ENCODE measurements at regions not wholly inside any gene's neighbourhood (a gene's known extent, or its start where the extent isn't known, plus 50 kb on each side); places are given as distances from the start of the nearest gene placed in this dataset.

GRCh38 chr10:107490389-107490788 lies 325.9 kb upstream of the SORCS1 start:
- DNase-seq (ENCODE audit: extremely low spot score) = no peak
- ChIA-PET CTCF (interaction anchor here (0.6 kb wide), 1 partner anchor 627 kb away, joined by 3 read pairs; no protein-coding TSS in a partner anchor), POLR2A (no interaction called here)
- TF ChIP-seq CTBP1 (IDR thresholded peaks at IDR 0.05; ENCODE audit: borderline replicate concordance) (no peak), LEF1 (IDR thresholded peaks at IDR 0.05; ENCODE audit: borderline replicate concordance) (no peak), SP1 (IDR thresholded peaks at IDR 0.05) (no peak), FOXA1 (IDR thresholded peaks at IDR 0.05) (no peak), SUZ12 (IDR thresholded peaks at IDR 0.05) (no peak), L3MBTL2 (conservative IDR thresholded peaks at IDR 0.05) (no peak), PKNOX1 (IDR thresholded peaks at IDR 0.05) (no peak), FOXM1 (IDR thresholded peaks at IDR 0.05; ENCODE audit: borderline replicate concordance) (no peak), NFRKB (IDR thresholded peaks at IDR 0.05) (no peak)

- no peak for DNase-seq (ENCODE audit: extremely low spot score)
- no peak for TF ChIP-seq NFRKB (IDR thresholded peaks at IDR 0.05)
- no peak for TF ChIP-seq SUZ12 (IDR thresholded peaks at IDR 0.05)
- no peak for TF ChIP-seq FOXK2 (IDR thresholded peaks at IDR 0.05)
- TF ChIP-seq HDGF (IDR thresholded peaks at IDR 0.05; ENCODE audit: borderline replicate concordance) = no peak
- TF ChIP-seq ELF4 (IDR thresholded peaks at IDR 0.05) = no peak
- no peak for TF ChIP-seq CTBP1 (IDR thresholded peaks at IDR 0.05; ENCODE audit: borderline replicate concordance)
- TF ChIP-seq TARDBP (IDR thresholded peaks at IDR 0.05) = no peak
- no peak for TF ChIP-seq L3MBTL2 (conservative IDR thresholded peaks at IDR 0.05)
- no peak for TF ChIP-seq PKNOX1 (IDR thresholded peaks at IDR 0.05)
- TF ChIP-seq ZNF384 (IDR thresholded peaks at IDR 0.05) = no peak
- no peak for TF ChIP-seq BHLHE40 (IDR thresholded peaks at IDR 0.05; ENCODE audit: borderline replicate concordance)
- no peak for TF ChIP-seq ARNT (IDR thresholded peaks at IDR 0.05)
- TF ChIP-seq FOXA1 (IDR thresholded peaks at IDR 0.05) = no peak
- TF ChIP-seq SP1 (IDR thresholded peaks at IDR 0.05) = no peak
- no peak for TF ChIP-seq FOXM1 (IDR thresholded peaks at IDR 0.05; ENCODE audit: borderline replicate concordance)
- no peak for TF ChIP-seq LEF1 (IDR thresholded peaks at IDR 0.05; ENCODE audit: borderline replicate concordance)
- POLR2A ChIA-PET = no interaction called here
- CTCF ChIA-PET = no interaction called here
These were observed 322.8 kb upstream of the SORCS1 start for GRCh38 chr10:107487284-107487683.

- ChIA-PET CTCF (no interaction called here), POLR2A (no interaction called here)
- no peak for DNase-seq (ENCODE audit: extremely low spot score)
- TF ChIP-seq TARDBP (IDR thresholded peaks at IDR 0.05) = no peak
These were observed 320.5 kb upstream of the SORCS1 start for GRCh38 chr10:107485019-107485418.

GRCh38 chr10:107481881-107482280 lies 317.4 kb upstream of the SORCS1 start:
- ChIA-PET POLR2A (no interaction called here), CTCF (no interaction called here)
- TF ChIP-seq SUZ12 (IDR thresholded peaks at IDR 0.05) = no peak
- no peak for TF ChIP-seq BHLHE40 (IDR thresholded peaks at IDR 0.05; ENCODE audit: borderline replicate concordance)
- TF ChIP-seq LEF1 (IDR thresholded peaks at IDR 0.05; ENCODE audit: borderline replicate concordance) = no peak
- no peak for TF ChIP-seq TARDBP (IDR thresholded peaks at IDR 0.05)
- no peak for TF ChIP-seq FOXM1 (IDR thresholded peaks at IDR 0.05; ENCODE audit: borderline replicate concordance)
- no peak for TF ChIP-seq CTBP1 (IDR thresholded peaks at IDR 0.05; ENCODE audit: borderline replicate concordance)
- no peak for TF ChIP-seq ARNT (IDR thresholded peaks at IDR 0.05)
- no peak for TF ChIP-seq FOXK2 (IDR thresholded peaks at IDR 0.05)
- TF ChIP-seq L3MBTL2 (conservative IDR thresholded peaks at IDR 0.05) = no peak
- no peak for TF ChIP-seq HDGF (IDR thresholded peaks at IDR 0.05; ENCODE audit: borderline replicate concordance)
- TF ChIP-seq FOXA1 (IDR thresholded peaks at IDR 0.05) = no peak
- no peak for TF ChIP-seq ELF4 (IDR thresholded peaks at IDR 0.05)
- no peak for TF ChIP-seq ZNF384 (IDR thresholded peaks at IDR 0.05)
- no peak for TF ChIP-seq PKNOX1 (IDR thresholded peaks at IDR 0.05)
- TF ChIP-seq SP1 (IDR thresholded peaks at IDR 0.05) = no peak
- DNase-seq (ENCODE audit: extremely low spot score) = no peak

GRCh38 chr10:107481224-107481623 lies 316.7 kb upstream of the SORCS1 start:
- POLR2A ChIA-PET = no interaction called here
- TF ChIP-seq HDGF (IDR thresholded peaks at IDR 0.05; ENCODE audit: borderline replicate concordance) (no peak), BHLHE40 (IDR thresholded peaks at IDR 0.05; ENCODE audit: borderline replicate concordance) (no peak), ZNF384 (IDR thresholded peaks at IDR 0.05) (no peak), NFRKB (IDR thresholded peaks at IDR 0.05) (no peak), LEF1 (IDR thresholded peaks at IDR 0.05; ENCODE audit: borderline replicate concordance) (no peak), ARNT (IDR thresholded peaks at IDR 0.05) (no peak), PKNOX1 (IDR thresholded peaks at IDR 0.05) (no peak), ELF4 (IDR thresholded peaks at IDR 0.05) (no peak), L3MBTL2 (conservative IDR thresholded peaks at IDR 0.05) (no peak), SUZ12 (IDR thresholded peaks at IDR 0.05) (no peak), SP1 (IDR thresholded peaks at IDR 0.05) (no peak), TARDBP (IDR thresholded peaks at IDR 0.05) (no peak)

GRCh38 chr10:107480781-107481180 lies 316.3 kb upstream of the SORCS1 start:
- POLR2A ChIA-PET = no interaction called here
- TF ChIP-seq LEF1 (IDR thresholded peaks at IDR 0.05; ENCODE audit: borderline replicate concordance) (no peak), FOXM1 (IDR thresholded peaks at IDR 0.05; ENCODE audit: borderline replicate concordance) (no peak), ZNF384 (IDR thresholded peaks at IDR 0.05) (no peak), FOXA1 (IDR thresholded peaks at IDR 0.05) (no peak), TARDBP (IDR thresholded peaks at IDR 0.05) (no peak), FOXK2 (IDR thresholded peaks at IDR 0.05) (no peak), BHLHE40 (IDR thresholded peaks at IDR 0.05; ENCODE audit: borderline replicate concordance) (no peak)
- no peak for DNase-seq (ENCODE audit: extremely low spot score)
- CTCF ChIA-PET = no interaction called here

More at GRCh38 chr10:107481224-107481623, 316.7 kb upstream of the SORCS1 start:
- no peak for DNase-seq (ENCODE audit: extremely low spot score)
- CTCF ChIA-PET = no interaction called here

Measured in HEK293T (cell line).